ENCODE measurements at regions not wholly inside any gene's neighbourhood (a gene's known extent, or its start where the extent isn't known, plus 50 kb on each side); places are given as distances from the start of the nearest gene placed in this dataset.
"Not testable (repeated sequence)": the region's sequence is repeated elsewhere in the genome, so short reads cannot be mapped to it uniquely, and the experiment has no call there.

DNA sequence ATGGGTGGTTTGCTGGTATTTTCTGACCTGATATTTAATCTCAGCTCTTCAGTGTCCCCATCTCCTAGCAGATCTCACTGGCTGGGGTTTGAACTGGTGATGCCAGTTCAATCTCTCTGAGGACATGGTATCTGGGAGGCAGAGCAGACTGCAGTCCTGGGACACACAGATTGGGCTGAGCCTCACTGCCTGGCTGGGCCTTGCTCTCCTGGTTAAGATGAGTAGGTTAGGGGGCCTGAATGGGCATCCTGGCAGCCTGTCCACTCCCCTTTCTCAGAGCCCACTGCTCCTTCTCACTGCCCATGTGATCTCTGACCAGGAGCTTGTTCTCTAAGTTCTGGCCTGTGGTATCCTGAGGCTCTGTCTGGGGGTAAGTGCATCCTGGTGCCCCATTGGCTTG lies 363.4 kb downstream of the GLRX3 start:
- Mint-ChIP-seq H3K27me3 (ENCODE audit: low read depth) (no peaks in the 10 kb centered on the region), H3K36me3 (ENCODE audit: low read depth) (no peaks in the 10 kb centered on the region), H3K9me3 (no peaks in the 10 kb centered on the region), H3K4me1 (ENCODE audit: low read depth) (no peaks in the 10 kb centered on the region), H3K27ac (no peak overlapping the region), H3K4me3 (no peak overlapping the region)
- CTCF ChIA-PET, result no interaction called here
- DNase-seq, result no peak
- intact Hi-C loops (cut with micrococcal nuclease), result no loop called here

DNA sequence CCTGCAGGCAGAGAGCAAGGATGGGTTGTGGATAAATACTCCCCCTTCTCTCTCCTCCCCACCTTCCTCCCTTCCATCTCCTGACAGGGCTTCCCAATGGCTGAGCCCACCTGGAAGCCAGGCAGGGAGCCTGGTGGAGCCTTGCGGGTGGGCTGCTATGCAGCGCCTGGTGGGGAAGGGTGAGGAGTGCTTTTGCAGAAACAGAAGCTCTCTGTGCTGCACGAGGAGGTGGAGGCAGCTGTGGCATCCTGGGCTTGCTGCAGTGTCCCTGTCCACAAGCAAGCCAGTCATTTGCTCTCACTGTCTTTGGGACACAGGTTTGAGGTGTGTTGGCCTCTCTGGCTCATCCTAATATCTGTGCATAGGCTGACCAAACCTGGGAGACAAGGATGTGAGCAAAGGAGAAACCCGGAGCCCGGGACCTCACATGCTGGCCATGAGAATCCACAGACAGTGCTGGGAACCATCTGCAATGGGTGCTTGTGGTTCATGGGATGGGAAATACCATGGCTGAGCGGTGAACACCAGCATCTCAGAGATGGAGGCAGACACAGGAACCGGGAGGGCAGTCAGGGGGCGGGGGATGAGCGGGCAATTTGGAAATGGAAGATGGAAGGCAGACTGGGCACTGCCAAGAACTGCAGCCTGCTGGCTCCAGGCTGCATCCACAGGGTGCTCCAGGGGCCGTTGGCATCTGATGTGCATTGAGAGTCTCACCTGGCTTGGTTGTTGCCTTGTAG lies 364.2 kb downstream of the GLRX3 start:
- Mint-ChIP-seq H3K9me3 (no peaks in the 10 kb centered on the region), H3K4me1 (ENCODE audit: low read depth) (no peaks in the 10 kb centered on the region), H3K36me3 (ENCODE audit: low read depth) (no peaks in the 10 kb centered on the region), H3K27ac (no peak overlapping the region), H3K4me3 (no peak overlapping the region), H3K27me3 (ENCODE audit: low read depth) (no peaks in the 10 kb centered on the region)
- intact Hi-C loops (cut with micrococcal nuclease), result no loop called here
- CTCF ChIA-PET, result no interaction called here
- no peak for DNase-seq

DNA sequence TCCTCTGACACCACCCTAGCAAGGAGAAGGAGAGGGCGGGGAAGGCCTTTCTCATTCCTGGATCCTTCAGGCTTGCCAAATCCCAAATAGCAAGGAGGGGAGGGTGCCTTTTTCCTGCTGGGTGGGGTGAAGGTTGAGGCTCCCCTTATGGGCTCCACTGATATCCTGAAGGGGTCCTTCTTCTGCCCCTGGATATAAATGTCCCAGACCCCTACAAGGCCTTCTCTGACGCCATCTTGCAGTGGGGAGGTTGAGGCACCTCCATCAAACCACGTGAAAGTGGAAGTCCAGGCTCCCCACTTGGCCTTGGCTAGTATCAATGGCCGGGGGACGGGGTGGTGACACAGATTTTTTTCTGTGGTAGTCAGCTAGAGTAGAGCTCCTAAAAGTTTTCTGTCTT lies 371.3 kb downstream of the GLRX3 start:
- no peak overlapping the region for H3K27ac Mint-ChIP-seq
- peaks cover 12% of the 10 kb centered on the region for H3K27me3 Mint-ChIP-seq (ENCODE audit: low read depth)
- intact Hi-C loops (cut with micrococcal nuclease), result no loop called here
- CTCF ChIA-PET, result no interaction called here
- no peaks in the 10 kb centered on the region for H3K4me1 Mint-ChIP-seq (ENCODE audit: low read depth)
- H3K36me3 Mint-ChIP-seq (ENCODE audit: low read depth), result no peaks in the 10 kb centered on the region
- no peak overlapping the region for H3K4me3 Mint-ChIP-seq
- H3K9me3 Mint-ChIP-seq, result no peaks in the 10 kb centered on the region
- no peak for DNase-seq

DNA sequence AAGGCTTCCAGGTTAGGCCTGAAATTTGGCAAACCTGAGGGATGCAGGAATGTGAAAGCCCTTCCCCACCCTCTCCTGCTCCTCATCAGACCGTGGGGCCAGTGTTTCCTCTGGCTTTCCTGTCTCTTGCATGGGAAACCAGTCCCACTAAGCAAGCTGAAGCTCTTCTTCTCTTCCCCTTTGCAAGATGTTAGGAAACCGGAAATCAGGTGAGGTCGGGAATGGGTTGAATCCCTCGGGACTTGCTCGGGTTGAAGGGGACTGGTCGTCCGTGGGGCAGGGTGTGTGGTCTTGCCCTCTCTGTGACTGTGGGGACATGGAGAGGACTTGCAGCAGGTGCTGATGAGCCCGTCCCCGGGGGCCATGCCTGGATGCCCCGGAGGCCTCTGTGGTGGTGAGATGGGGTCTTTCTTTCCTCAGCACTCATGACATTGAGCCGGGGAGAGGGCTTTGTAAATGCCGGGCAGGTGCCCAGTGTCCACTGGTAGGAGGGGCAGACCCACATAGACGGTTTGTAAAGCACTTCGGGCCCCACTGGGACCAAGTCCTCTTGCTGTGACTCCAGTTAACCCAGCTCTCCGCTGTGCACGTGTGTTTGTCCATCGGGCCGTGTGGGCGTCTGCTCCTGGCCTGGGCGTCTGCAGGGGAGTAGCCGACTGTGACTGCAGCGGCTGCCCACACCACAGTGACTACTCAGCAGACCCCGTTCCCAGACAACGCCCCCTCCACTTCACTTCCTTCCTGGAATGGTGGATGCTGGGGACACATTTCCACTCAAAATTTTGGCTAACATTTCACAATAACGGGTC lies 373.9 kb downstream of the GLRX3 start:
- Mint-ChIP-seq H3K4me1 (ENCODE audit: low read depth) (no peaks in the 10 kb centered on the region), H3K36me3 (ENCODE audit: low read depth) (no peaks in the 10 kb centered on the region), H3K27ac (no peak overlapping the region), H3K27me3 (ENCODE audit: low read depth) (peaks cover 14% of the 10 kb centered on the region), H3K4me3 (no peak overlapping the region), H3K9me3 (no peaks in the 10 kb centered on the region)
- CTCF ChIA-PET, result no interaction called here
- DNase-seq, result no peak
- intact Hi-C loops (cut with micrococcal nuclease), result no loop called here

DNA sequence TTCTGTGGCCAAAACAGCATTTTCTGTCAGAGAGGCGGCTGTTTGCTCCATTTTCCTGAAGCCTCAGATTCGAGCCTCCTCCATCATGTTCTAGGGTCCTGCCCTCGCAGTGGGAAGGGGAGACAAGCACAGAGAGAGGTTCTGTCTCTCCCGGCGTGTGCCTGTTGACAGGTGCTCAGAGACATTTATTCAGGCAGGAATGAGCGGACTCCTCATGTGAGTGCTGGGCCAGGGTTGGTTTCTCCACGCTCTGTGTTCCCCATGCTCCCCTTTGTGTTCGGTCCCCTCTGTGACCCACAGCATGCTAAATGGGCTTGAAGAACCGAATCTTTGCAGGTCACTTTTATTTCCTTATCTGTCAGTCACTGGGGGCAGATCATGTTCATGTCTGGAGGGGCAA lies 374.6 kb downstream of the GLRX3 start:
- intact Hi-C loops (cut with micrococcal nuclease), result no loop called here
- Mint-ChIP-seq H3K27me3 (ENCODE audit: low read depth) (peaks cover 14% of the 10 kb centered on the region), H3K4me3 (no peak overlapping the region), H3K4me1 (ENCODE audit: low read depth) (no peaks in the 10 kb centered on the region), H3K36me3 (ENCODE audit: low read depth) (no peaks in the 10 kb centered on the region), H3K9me3 (no peaks in the 10 kb centered on the region), H3K27ac (no peak overlapping the region)
- CTCF ChIA-PET, result no interaction called here
- DNase-seq, result no peak

DNA sequence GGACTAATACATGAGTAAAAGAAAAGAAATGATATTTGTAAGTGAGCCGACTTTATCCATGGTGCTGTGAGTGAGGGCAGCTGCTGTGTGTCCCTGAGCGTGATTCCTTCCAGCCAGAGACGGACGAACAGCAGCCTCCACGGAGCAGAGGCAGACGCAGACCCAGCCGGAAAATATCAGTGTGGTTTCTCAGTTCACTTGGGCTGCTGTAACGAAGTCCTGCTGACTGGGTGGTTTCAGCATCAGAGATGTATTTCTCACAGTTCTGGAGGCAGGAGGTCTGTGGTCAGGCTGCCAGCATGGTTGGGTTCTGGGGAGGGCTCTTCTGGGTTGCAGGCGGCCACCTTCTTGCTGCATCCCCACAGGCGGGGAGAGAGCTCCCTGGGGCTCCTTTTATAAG lies 375.6 kb downstream of the GLRX3 start:
- CTCF ChIA-PET, result no interaction called here
- H3K36me3 Mint-ChIP-seq (ENCODE audit: low read depth), result no peaks in the 10 kb centered on the region
- no peaks in the 10 kb centered on the region for H3K4me1 Mint-ChIP-seq (ENCODE audit: low read depth)
- no peak overlapping the region for H3K27ac Mint-ChIP-seq
- H3K4me3 Mint-ChIP-seq, result no peak overlapping the region
- intact Hi-C loops (cut with micrococcal nuclease), result no loop called here
- peaks cover 15% of the 10 kb centered on the region for H3K27me3 Mint-ChIP-seq (ENCODE audit: low read depth)
- no peak for DNase-seq
- H3K9me3 Mint-ChIP-seq, result no peaks in the 10 kb centered on the region

DNA sequence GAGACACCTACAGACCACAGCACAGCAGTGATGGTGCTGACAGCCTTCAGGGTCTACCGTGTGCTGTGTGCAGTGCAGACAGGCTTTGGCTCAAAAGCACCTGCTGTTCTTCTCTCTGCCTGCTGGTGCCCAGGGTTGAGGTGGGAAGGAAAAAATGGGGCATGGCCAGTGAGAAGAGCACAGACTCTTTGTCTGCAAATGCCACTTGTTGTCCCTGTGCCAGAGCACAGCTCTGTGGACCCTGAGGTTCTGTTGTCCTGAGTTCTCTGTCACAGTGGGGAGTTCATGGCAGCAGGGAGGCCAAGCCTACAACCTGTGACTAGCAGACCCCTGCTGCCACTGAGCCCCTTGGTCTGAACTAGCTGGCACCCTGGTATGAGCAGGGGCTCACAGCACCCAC lies 376.7 kb downstream of the GLRX3 start:
- Mint-ChIP-seq H3K36me3 (ENCODE audit: low read depth) (no peaks in the 10 kb centered on the region), H3K4me1 (ENCODE audit: low read depth) (no peaks in the 10 kb centered on the region), H3K9me3 (no peaks in the 10 kb centered on the region), H3K27ac (no peak overlapping the region), H3K4me3 (no peak overlapping the region), H3K27me3 (ENCODE audit: low read depth) (peaks cover 16% of the 10 kb centered on the region)
- intact Hi-C loops (cut with micrococcal nuclease), result no loop called here
- CTCF ChIA-PET, result no interaction called here
- no peak for DNase-seq

DNA sequence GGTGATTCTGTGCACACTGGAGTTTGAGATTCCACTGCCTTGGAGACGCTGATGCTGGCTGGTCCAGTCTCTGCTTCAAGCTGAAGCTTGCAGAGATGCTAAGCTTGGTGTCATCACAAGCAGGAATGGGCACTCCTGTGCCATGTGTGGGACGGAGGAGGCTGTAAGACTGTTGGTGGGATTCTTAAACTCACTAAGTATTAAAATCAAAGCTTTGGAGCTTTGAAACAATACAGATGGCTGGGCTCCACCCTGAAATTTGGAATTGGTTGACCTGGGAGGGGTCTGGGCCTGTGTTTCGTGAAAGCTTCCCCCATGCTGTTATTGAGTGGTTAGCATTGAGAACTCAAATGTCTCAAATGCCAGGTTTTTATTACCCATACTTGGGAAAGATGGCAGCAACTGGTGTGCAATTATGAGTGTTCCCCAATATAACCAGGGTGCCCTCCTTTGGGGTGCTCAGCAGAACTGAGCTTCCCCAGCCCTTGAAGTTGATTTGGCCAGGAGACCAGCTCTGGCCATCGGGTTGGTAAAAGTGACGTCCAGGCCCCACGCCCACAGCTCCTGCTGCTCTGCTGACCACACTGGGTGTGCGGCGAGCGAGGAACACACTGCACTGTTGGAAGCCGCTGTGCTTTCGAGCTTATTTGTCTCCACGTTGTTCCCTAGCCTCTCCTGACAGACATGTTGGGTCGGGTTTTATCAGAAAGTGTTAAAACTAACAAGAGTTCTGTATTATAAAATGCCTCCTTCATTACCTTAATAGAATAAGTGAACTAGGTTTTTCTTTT lies 377.7 kb downstream of the GLRX3 start:
- Mint-ChIP-seq H3K4me1 (ENCODE audit: low read depth) (no peaks in the 10 kb centered on the region), H3K4me3 (no peak overlapping the region), H3K36me3 (ENCODE audit: low read depth) (no peaks in the 10 kb centered on the region), H3K27me3 (ENCODE audit: low read depth) (peaks cover 14% of the 10 kb centered on the region), H3K27ac (no peak overlapping the region), H3K9me3 (no peaks in the 10 kb centered on the region)
- intact Hi-C loops (cut with micrococcal nuclease), result no loop called here
- CTCF ChIA-PET, result no interaction called here
- no peak for DNase-seq

DNA sequence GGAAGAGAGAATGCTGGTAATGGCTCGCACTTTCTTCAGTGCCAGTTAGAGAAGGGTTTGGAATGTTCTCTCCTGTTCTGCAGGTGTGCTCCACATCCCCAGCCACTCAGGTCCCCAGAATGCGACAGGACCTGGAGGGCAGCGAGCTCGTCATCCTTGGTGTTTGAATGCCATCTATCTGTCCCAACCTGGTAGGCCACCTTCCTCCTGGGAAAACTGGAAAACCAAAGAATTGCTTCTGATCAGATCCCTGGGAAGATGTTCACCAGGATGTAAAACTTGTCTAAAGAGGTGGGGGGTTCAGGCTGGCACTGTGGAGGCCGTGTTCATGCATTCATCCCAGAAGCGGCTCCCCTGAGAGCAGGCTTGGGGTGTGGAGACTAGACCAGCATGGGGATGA lies 379.5 kb downstream of the GLRX3 start:
- Mint-ChIP-seq H3K4me3 (no peak overlapping the region), H3K36me3 (ENCODE audit: low read depth) (no peaks in the 10 kb centered on the region), H3K4me1 (ENCODE audit: low read depth) (no peaks in the 10 kb centered on the region), H3K27ac (no peak overlapping the region), H3K27me3 (ENCODE audit: low read depth) (peaks cover 5% of the 10 kb centered on the region), H3K9me3 (peaks cover 4% of the 10 kb centered on the region)
- no peak for DNase-seq
- intact Hi-C loops (cut with micrococcal nuclease), result no loop called here
- CTCF ChIA-PET, result no interaction called here

DNA sequence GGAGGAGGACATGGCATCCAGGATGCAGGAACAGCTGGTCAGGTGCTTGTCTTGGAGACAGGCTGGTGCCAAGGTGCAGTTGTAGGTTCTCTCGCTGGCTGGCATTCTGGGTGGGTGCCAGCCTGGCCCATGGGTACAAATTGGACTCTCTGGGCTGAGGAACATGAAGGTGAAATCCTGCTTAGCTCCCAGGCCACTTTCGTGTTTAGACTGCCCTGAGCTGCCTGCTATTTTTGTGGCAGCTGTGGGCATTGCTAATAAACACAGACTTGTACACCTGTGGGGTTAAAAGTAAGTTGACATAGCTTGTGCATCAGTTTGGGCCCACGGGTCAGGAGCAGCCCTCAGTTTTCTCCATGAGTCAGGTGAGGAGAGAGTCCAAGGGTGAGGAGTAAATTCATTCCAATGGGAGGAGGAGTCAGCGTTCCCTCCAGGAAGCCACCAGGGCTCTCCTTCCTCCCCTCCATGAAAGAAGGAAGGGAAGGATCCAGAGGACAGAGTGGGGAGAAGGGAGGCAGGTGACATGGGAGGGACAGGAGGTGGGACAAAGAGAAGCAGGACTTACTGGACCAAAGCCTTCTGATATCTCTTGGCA lies 380.0 kb downstream of the GLRX3 start:
- Mint-ChIP-seq H3K36me3 (ENCODE audit: low read depth) (no peaks in the 10 kb centered on the region), H3K27me3 (ENCODE audit: low read depth) (peaks cover 5% of the 10 kb centered on the region), H3K4me3 (no peak overlapping the region), H3K4me1 (ENCODE audit: low read depth) (no peaks in the 10 kb centered on the region), H3K9me3 (peaks cover 4% of the 10 kb centered on the region), H3K27ac (no peak overlapping the region)
- no peak for DNase-seq
- CTCF ChIA-PET, result no interaction called here
- intact Hi-C loops (cut with micrococcal nuclease), result no loop called here

DNA sequence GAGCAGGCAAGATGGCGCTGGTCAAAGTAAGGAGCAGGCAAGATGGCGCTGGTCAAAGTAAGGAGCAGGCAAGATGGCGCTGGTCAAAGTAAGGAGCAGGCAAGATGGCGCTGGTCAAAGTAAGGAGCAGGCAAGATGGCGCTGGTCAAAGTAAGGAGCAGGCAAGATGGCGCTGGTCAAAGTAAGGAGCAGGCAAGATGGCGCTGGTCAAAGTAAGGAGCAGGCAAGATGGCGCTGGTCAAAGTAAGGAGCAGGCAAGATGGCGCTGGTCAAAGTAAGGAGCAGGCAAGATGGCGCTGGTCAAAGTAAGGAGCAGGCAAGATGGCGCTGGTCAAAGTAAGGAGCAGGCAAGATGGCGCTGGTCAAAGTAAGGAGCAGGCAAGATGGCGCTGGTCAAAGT lies 382.7 kb downstream of the GLRX3 start:
- H3K9me3 Mint-ChIP-seq; CTCF ChIA-PET; H3K4me3 Mint-ChIP-seq; DNase-seq; intact Hi-C loops (cut with micrococcal nuclease); H3K36me3 Mint-ChIP-seq (ENCODE audit: low read depth); H3K27ac Mint-ChIP-seq; H3K4me1 Mint-ChIP-seq (ENCODE audit: low read depth); H3K27me3 Mint-ChIP-seq (ENCODE audit: low read depth): not testable (repeated sequence)

DNA sequence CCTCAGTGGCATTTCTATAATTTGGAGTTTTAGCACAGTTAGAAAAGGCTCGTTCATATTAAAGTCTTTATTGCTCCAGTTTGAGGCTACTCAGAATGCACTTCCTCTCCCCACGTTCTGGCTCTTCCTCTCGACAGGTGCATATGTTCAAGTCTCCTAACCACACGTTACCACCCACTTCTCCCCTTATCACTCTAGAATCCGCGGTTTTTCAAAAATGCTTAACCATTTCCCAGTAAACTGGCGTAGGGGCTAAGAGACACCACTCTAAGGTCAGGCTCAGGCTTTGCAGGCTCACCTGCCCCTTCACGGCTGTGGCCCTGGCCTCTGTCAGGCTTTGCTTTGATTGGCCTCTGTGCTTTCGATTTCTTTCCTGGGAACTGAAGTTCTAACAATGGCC lies 383.6 kb downstream of the GLRX3 start:
- intact Hi-C loops (cut with micrococcal nuclease), result no loop called here
- H3K36me3 Mint-ChIP-seq (ENCODE audit: low read depth), result no peaks in the 10 kb centered on the region
- no peak overlapping the region for H3K4me3 Mint-ChIP-seq
- H3K9me3 Mint-ChIP-seq, result peaks cover 4% of the 10 kb centered on the region
- no peak overlapping the region for H3K27ac Mint-ChIP-seq
- H3K4me1 Mint-ChIP-seq (ENCODE audit: low read depth), result no peaks in the 10 kb centered on the region
- DNase-seq, result no peak
- CTCF ChIA-PET, result no interaction called here
- H3K27me3 Mint-ChIP-seq (ENCODE audit: low read depth), result peaks cover 2% of the 10 kb centered on the region
